Stimulated activated CD4-positive, alpha-beta T cell treated with anti-CD3 and anti-CD28 coated beads, Interleukin-12 subunit alpha, Interleukin-12 subunit beta, amount 100 ng/mL, for 48 hours (primary cell): ENCODE measurements at regions not wholly inside any gene's neighbourhood (a gene's known extent, or its start where the extent isn't known, plus 50 kb on each side); places are given as distances from the start of the nearest gene placed in this dataset.

Experiments
- DNase-seq, 3 donors: peaks; one replicate each; pipeline ENCODE4 v3.0.0-alpha.2; 2020; ENCODE audit warnings: low read depth in 2 of 3, low spot score in 1 of 3

DNA sequence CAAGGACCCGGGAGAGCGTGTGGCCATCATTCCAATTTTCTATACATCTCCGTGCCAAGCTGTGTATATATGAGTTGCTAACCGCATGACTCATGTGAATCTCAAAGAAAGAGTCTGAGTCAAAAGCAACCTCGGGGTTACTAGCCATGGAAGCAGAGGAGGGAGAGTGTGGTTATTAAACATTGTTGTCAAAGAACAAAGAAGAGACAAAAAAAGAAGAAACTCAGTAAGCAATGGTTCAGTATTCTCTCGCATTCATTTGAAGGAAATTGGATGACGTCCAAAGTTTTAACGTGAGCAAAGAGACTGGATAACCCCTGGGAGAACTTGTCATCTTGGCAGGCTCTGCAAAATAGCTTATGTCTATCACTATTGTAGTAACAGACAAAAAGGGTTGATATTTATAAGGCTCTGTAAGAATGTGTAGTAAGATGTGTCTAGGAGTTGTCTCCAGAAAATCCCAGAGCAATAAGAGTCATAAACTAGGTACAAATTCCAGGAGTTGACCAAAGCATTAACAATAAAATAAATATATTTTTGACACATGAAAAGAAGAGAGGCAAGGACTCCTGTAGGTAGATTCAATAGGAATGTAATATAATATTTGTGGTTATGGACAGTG, 52.8 kb upstream of the GRM7 start:
- DNase-seq: no peak

GRCh38 chr3:6809349-6809748, 51.6 kb upstream of the GRM7 start:
- DNase-seq: no peak
